CD14-positive monocyte (primary cell): ENCODE measurements at regions not wholly inside any gene's neighbourhood (a gene's known extent, or its start where the extent isn't known, plus 50 kb on each side); places are given as distances from the start of the nearest gene placed in this dataset.

Experiments
- DNase-seq, 3 donors: peaks; one replicate each; pipeline ENCODE4 v3.0.0-alpha.2; 2011 to 2022
- H2AFZ ChIP-seq: 2 replicates; pipeline ENCODE4 v1.6.0; 2012; ENCODE audit warnings: mild to moderate bottlenecking, low read depth, low read length, inconsistent platforms; ENCODE audit not compliant: insufficient read depth, poor library complexity, severe bottlenecking
- H3K27ac ChIP-seq, 2 donors: 1 replicate in 1 of 2; 2 replicates in 1 of 2; pipeline ENCODE4 v1.5.1; 2012 to 2013; ENCODE audit warnings: low read length in 2 of 2, control low read depth in 1 of 2, inconsistent platforms in 1 of 2, low read depth in 1 of 2, mild to moderate bottlenecking in 1 of 2
- H3K27me3 ChIP-seq, 2 donors: one replicate each; pipeline versions ENCODE4 v1.6.0 to v1.6.1; 2011 to 2013; ENCODE audit warnings: low read length in 2 of 2; ENCODE audit not compliant: control insufficient read depth in 2 of 2, insufficient read depth in 2 of 2
- H3K36me3 ChIP-seq, 2 donors: replicated peaks in 1 of 2; 1 replicate in 1 of 2; 2 replicates in 1 of 2; pipeline versions ENCODE4 v1.5.1 to v1.6.1; 2012 to 2013; ENCODE audit warnings: low read length in 2 of 2, control low read depth in 1 of 2, inconsistent platforms in 1 of 2, mild to moderate bottlenecking in 1 of 2; ENCODE audit not compliant: insufficient read depth in 2 of 2, control insufficient read depth in 1 of 2
- H3K4me1 ChIP-seq, 2 donors: 1 replicate in 1 of 2; 2 replicates in 1 of 2; pipeline versions ENCODE4 v1.5.1 to v1.6.1; 2012 to 2013; ENCODE audit warnings: low read length in 2 of 2, control low read depth in 1 of 2, inconsistent platforms in 1 of 2, mild to moderate bottlenecking in 1 of 2, moderate library complexity in 1 of 2; ENCODE audit not compliant: insufficient read depth in 2 of 2, control insufficient read depth in 1 of 2
- H3K4me2 ChIP-seq: replicated peaks from 2 replicates; pipeline ENCODE3; 2012; ENCODE audit warnings: low read length, moderate library complexity, mild to moderate bottlenecking; ENCODE audit not compliant: poor library complexity, severe bottlenecking; ENCODE audit errors: extremely low read depth
- H3K4me3 ChIP-seq, 3 experiments: fragments of 200-600 bp in 1 of 3; sonication (generic) in 1 of 3; replicated peaks in 1 of 3; 1 replicate in 2 of 3; 2 replicates in 1 of 3; pipeline ENCODE4 v1.5.1; 2011 to 2013; ENCODE audit warnings: low read length in 3 of 3, mild to moderate bottlenecking in 3 of 3, control low read depth in 2 of 3, low read depth in 2 of 3, inconsistent platforms in 1 of 3, moderate library complexity in 1 of 3
- H3K79me2 ChIP-seq: 2 replicates; pipeline ENCODE4 v1.6.0; 2012; ENCODE audit warnings: mild to moderate bottlenecking, control low read depth, inconsistent platforms, low read length, moderate library complexity; ENCODE audit not compliant: insufficient read depth
- H3K9ac ChIP-seq: 2 replicates; pipeline ENCODE4 v1.6.0; 2017; ENCODE audit warnings: low read length, mild to moderate bottlenecking; ENCODE audit not compliant: insufficient read depth, poor library complexity, severe bottlenecking
- H3K9me3 ChIP-seq, 2 donors: replicated peaks in 1 of 2; 1 replicate in 1 of 2; 2 replicates in 1 of 2; pipeline versions ENCODE4 v1.5.1 to v1.6.1; 2012 to 2013; ENCODE audit warnings: low read length in 2 of 2, control low read depth in 1 of 2; ENCODE audit not compliant: control insufficient read depth in 1 of 2, insufficient read depth in 1 of 2
- H4K20me1 ChIP-seq: 2 replicates; pipeline ENCODE4 v1.6.0; 2012; ENCODE audit warnings: mild to moderate bottlenecking, low read length, control low read depth, moderate library complexity; ENCODE audit not compliant: insufficient read depth
- H3K27ac Mint-ChIP-seq, 7 donors: one replicate each; pipeline ENCODE4 v1.8.0; 2020; ENCODE audit warnings: mild to moderate bottlenecking in 7 of 7, mixed read lengths in 7 of 7, moderate library complexity in 6 of 7, inconsistent platforms in 2 of 7
- H3K27me3 Mint-ChIP-seq, 3 donors: one replicate each; pipeline ENCODE4 v1.8.0; 2021 to 2022; ENCODE audit warnings: low read depth in 3 of 3, mild to moderate bottlenecking in 3 of 3, mixed read lengths in 3 of 3, moderate library complexity in 3 of 3, inconsistent platforms in 1 of 3
- H3K36me3 Mint-ChIP-seq, 2 donors: one replicate each; pipeline ENCODE4 v1.8.0; 2020; ENCODE audit warnings: mixed read lengths in 2 of 2, inconsistent platforms in 1 of 2, mild to moderate bottlenecking in 1 of 2
- H3K4me1 Mint-ChIP-seq: one replicate; pipeline ENCODE4 v1.8.0; 2020; ENCODE audit warnings: mild to moderate bottlenecking, mixed read lengths
- H3K4me3 Mint-ChIP-seq, 2 donors: one replicate each; pipeline ENCODE4 v1.8.0; 2020; ENCODE audit warnings: mild to moderate bottlenecking in 2 of 2, mixed read lengths in 2 of 2, moderate library complexity in 1 of 2
- H3K9me3 Mint-ChIP-seq, 7 donors: one replicate each; pipeline ENCODE4 v1.8.0; 2020 to 2022; ENCODE audit warnings: mixed read lengths in 7 of 7, mild to moderate bottlenecking in 6 of 7, moderate library complexity in 6 of 7, inconsistent platforms in 2 of 7
- WGBS: methylation state at CpG from one replicate; pipeline ENCODE4 v1.1.5; 2013; ENCODE audit warnings: missing lambda C conversion rate; ENCODE audit not compliant: insufficient coverage; 5-methylcytosine and 5-hydroxymethylcytosine counted together
- intact Hi-C, 2 donors: fragments of 100-400 bp; cut with micrococcal nuclease; formaldehyde crosslinking; loops; one replicate each; pipeline versions ENCODE4 v1.15.0 to v1.15.1; 2023
- TF ChIP-seq, protein P1 (sequence below): fragments of 200-600 bp; IDR thresholded peaks from one replicate; pipeline ENCODE4 v1.8.0; 2022; ENCODE audit warnings: antibody characterized with exemption, mild to moderate bottlenecking

DNA sequence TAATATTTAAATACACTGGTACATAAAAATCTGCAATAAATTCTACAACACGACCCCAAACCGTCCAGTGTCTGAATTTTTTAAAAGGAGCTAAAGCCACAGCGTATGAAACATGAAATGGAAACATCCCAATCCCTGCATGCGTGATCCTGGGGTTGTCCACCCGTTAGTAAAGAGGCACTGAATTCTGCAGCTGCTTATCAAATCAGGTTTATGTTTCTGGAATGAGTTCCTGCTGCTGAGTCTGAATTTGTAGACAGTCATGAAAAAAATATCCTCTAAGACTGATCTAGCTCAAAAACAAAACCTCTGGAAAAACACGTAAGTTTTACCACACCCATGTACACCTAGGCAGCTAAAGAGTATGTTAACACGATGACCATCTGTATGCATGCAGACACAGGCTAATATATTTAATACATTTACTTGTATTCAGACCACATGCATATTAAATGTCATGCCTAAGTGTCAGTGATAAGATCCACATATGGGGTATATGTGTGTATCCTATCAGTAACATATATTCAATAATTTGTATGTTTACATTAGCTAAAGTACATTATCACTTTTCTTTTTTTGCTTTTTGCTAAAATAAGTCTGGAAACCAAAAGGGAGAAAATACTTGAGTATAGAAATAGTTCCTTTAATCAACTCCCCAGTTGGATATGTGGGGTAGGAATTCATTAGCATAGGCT is 420.5 kb upstream of the PSMD7 start:
- peaks cover 0 to 3% (median 2%) of the 10 kb centered on the region in 3 donors for H3K27me3 Mint-ChIP-seq
- Histone ChIP-seq H3K4me2 (no peak overlapping the region), H3K4me3 (no peak overlapping the region), H3K27me3 (no peaks in the 10 kb centered on the region), H2AFZ (no peak overlapping the region), H3K27ac (no peak overlapping the region), H3K79me2 (no peaks in the 10 kb centered on the region), H3K9ac (no peak overlapping the region), H4K20me1 (no peaks in the 10 kb centered on the region), H3K36me3 (no peaks in the 10 kb centered on the region), H3K4me1 (no peaks in the 10 kb centered on the region), H3K9me3 (no peaks in the 10 kb centered on the region)
- no peak overlapping the region for H3K27ac Mint-ChIP-seq
- intact Hi-C loops: no loop called here
- no peak overlapping the region for H3K4me3 Mint-ChIP-seq
- DNase-seq: no peak
- no peaks in the 10 kb centered on the region for H3K9me3 Mint-ChIP-seq
- WGBS: 97% methylated on average over 4 of the region's 7 CpGs
- H3K36me3 Mint-ChIP-seq: no peaks in the 10 kb centered on the region
- H3K4me1 Mint-ChIP-seq: no peaks in the 10 kb centered on the region
- TF ChIP-seq, protein P1, sequence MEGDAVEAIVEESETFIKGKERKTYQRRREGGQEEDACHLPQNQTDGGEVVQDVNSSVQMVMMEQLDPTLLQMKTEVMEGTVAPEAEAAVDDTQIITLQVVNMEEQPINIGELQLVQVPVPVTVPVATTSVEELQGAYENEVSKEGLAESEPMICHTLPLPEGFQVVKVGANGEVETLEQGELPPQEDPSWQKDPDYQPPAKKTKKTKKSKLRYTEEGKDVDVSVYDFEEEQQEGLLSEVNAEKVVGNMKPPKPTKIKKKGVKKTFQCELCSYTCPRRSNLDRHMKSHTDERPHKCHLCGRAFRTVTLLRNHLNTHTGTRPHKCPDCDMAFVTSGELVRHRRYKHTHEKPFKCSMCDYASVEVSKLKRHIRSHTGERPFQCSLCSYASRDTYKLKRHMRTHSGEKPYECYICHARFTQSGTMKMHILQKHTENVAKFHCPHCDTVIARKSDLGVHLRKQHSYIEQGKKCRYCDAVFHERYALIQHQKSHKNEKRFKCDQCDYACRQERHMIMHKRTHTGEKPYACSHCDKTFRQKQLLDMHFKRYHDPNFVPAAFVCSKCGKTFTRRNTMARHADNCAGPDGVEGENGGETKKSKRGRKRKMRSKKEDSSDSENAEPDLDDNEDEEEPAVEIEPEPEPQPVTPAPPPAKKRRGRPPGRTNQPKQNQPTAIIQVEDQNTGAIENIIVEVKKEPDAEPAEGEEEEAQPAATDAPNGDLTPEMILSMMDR: no peak

DNA sequence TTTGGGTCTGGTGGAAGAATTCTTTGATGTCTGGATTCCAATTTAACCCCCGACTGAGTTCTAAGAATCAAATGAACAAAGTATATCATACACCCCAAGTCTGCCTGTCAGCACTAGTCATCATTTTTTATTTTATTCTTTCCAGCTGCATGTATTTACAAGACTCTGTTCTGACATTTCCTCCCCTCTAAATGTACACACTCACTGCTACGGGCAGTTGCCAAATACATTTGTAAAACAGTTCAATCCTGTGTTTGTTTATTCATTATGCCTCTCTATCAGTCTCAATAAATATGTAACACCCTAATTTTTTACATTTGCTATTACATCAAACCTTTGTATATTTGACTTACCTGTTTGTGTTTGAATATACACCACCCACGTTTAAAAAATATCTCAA is 422.3 kb upstream of the PSMD7 start:
- no peak for DNase-seq
- no peaks in the 10 kb centered on the region for H4K20me1 ChIP-seq
- H2AFZ ChIP-seq: no peak overlapping the region
- 100% methylated on average over 1 of the region's 3 CpGs for WGBS
- Mint-ChIP-seq H3K4me3 (no peak overlapping the region), H3K27ac (no peak overlapping the region), H3K4me1 (no peaks in the 10 kb centered on the region), H3K36me3 (no peaks in the 10 kb centered on the region), H3K27me3 (peaks cover 0 to 4% (median 2%) of the 10 kb centered on the region in 3 donors), H3K9me3 (no peaks in the 10 kb centered on the region)
- H3K9me3 ChIP-seq: no peaks in the 10 kb centered on the region
- H3K27me3 ChIP-seq: no peaks in the 10 kb centered on the region
- H3K4me1 ChIP-seq: no peaks in the 10 kb centered on the region
- TF ChIP-seq, protein P1: no peak
- intact Hi-C loops: no loop called here
- no peaks in the 10 kb centered on the region for H3K36me3 ChIP-seq
- no peak overlapping the region for H3K4me2 ChIP-seq
- no peak overlapping the region for H3K9ac ChIP-seq
- H3K4me3 ChIP-seq: no peak overlapping the region
- no peak overlapping the region for H3K27ac ChIP-seq
- no peaks in the 10 kb centered on the region for H3K79me2 ChIP-seq
